NCI-H146 treated with DMSO at 0.1 percent for 48 hours (cell line): ENCODE measurements at regions not wholly inside any gene's neighbourhood (a gene's known extent, or its start where the extent isn't known, plus 50 kb on each side); places are given as distances from the start of the nearest gene placed in this dataset.
"Not testable (repeated sequence)": the region's sequence is repeated elsewhere in the genome, so short reads cannot be mapped to it uniquely, and the experiment has no call there.

Experiments
- DNase-seq: peaks from one replicate; lab custom pipeline; 2025; ENCODE audit not compliant: unreplicated experiment; lab: John Stamatoyannopoulos, UW

DNA sequence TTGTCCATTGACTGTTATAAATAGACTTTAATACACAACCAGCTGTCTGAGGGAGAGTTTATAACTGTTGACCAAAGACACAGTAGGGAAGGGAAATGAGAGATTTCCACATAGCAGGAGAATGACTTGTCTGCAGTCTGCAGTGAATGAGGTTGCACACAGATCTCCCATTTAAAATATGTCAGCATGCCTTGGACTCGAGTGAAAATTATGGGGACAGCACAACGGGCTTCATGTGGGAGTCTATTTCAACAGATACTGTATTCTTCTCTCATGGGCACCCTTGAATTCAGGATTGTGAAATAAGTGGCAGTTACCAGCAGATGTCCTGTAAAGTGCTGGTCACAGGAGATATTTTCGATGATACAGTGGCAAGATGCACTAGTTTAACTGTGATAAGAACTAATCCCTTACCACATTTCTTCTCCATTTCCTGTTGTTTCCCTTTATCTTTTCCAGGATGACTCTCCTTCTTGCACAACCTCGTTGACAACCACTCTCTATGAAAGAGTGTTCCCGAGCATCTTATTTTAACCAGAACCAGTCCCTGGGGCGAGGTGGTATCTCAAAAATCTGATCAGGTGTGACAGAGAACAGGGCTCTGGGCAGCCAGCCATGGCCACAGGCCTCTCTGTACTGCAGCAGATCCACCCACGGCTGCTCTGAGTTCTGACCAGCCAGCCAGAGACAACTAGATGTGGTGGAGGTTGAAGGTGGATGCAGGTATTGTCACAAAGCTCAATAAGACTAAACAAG is 51.5 kb upstream of the MAP3K1 start:
- no peak for DNase-seq

DNA sequence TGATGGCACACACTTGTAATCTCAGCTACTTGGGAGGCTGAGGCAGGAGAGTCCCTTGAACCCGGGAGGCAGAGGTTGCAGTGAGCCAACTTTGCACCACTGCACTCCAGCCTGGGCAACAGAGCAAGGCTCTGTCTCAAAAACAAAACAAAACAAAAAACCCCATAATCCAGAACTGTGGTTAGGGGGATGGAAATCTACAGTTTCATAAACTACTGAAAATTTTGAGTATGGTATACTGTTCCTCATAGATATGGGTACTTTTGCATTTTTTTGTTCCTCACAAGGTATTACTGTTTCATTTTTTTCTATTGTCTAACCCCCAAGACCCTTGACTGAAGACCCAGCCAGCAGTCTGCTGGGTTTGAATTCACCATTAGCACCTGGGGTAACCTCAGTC is 52.2 kb upstream of the MAP3K1 start:
- DNase-seq, result no peak

DNA sequence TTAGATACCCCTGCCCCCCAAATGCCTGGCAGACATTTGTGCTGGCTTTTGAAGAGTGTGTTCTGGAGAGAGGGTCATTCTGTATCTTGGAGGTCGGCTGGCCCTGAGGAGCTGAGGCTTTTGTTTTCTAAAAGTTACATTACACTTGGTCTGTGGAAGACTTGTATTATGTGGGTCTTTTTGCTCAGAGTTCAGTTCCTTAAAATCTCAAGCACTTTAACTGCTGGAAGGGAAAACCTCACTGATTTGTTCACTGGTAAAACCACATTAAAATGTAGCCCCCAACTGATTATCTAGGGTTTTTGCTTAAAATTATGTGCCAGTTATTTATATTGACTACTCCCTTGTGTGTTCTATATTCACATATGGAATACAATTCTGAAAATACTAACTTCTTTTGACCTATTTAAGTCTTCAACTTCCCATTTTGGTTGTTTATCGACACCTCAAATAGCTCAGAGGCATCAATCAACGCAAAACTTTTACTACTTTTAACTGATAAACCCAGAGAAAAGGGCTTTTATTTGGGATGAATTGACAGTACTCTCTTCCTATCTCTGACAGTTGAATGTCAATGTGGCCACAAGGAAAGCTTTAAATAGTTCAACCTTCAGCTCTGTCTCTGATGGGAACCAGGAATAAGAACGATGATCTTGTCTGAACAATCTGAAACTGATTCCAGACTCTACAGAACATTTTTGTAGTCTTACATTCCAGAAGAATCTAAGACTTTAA is 54.0 kb upstream of the MAP3K1 start:
- no peak for DNase-seq

DNA sequence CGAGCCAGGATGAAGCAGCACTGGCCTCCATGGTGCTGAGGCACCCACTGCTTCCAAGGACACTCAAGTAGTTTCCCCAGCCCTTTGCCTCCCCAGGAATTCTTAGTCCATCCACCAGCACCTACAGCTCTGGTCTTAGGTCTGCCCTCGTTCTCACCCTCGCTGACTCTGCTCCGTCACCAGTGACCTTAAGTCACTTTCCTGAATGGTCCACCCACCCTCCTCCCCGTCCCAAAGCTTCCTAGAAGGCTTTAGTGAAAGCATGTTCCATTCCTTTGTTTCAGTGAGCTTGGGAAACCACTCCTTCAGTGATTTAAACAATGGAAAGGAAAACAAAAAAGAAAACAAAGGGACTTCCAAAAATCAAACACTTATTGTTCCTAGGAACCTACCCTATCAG is 54.6 kb upstream of the MAP3K1 start:
- DNase-seq, result no peak

DNA sequence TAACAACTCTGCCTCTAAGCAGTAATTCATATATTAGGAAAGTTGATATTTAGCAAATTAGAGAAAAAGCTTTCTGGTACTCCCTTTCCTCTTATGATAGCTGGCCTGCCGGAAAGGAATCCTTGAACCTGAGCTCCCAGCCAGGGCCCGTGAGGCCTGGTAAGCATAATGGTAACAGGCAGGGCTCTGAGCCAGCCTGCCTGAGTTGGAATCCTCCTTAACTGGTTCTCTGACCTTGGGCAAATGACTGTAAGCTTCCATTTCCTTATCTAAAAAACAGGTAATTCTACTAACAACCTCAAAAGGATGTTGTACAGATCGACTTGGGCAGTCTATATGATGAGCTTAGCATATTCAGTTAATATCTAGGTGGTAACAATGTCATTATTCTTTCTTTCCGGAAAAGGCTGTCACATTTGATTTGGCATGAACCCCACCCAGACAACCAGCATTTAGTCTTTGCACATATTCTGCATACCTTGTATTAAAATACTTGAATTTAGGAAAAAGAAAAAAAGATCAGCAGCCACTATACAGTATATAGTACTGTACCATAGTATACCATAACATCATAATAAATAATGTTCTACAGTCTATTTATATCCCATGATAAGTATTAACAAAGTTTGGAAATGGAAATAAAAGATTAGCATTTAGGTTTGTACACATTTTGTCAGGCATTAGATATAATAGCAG is 55.7 kb upstream of the MAP3K1 start:
- DNase-seq, result no peak

DNA sequence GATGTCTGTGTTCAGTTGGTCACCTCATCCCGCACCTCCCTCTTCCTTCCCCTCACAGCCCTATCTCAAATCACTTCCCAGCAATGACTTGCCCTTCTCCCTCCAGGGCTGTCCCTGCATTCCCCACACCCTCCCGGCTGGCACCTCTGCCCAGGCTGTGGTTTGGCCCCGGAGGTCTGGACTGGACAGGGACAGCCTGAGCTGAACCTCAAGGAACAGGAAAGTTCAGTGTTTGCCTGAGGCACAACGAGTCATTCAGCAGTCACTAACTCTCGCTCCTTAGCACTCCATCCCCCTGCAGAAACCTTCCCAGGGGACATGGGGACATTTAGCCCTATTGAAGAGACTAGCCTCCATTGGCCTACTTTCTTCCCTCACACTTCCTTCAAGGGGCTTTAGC is 58.3 kb upstream of the MAP3K1 start:
- DNase-seq, result no peak

DNA sequence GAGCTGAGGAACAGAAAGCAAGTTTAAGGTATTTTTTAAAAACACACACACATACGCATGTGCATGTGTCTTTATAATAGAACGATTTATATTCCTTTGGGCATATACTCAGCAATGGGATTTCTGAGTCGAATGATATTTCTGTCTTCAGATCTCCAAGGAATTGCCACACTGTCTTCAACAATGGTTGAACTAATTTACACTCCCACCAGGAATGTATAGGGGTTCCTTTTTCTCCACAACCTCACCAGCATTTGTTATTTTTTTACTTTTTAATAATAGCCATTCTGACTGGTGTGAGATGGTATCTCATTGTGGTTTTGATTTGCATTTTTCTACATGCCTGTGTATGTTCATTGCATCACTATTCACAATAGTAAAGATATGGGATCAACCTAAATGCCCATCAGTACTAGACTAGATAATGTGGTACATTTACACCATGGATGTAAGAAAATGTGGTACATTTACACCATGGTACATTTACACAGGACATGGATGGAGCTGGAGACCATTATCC is 60.3 kb upstream of the MAP3K1 start:
- DNase-seq, result no peak

DNA sequence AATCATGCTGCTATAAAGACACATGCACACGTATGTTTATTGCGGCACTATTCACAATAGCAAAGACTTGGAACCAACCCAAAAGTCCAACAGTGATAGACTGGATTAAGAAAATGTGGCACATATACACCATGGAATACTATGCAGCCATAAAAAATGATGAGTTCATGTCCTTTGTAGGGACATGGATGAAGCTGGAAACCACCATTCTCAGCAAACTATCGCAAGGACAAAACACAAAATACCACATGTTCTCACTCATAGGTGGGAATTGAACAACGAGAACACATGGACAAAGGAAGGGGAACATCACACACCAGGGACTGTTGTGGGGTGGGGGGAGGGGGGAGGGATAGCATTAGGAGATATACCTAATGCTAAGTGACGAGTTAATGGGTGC is 61.8 kb upstream of the MAP3K1 start:
- not testable (repeated sequence) for DNase-seq

DNA sequence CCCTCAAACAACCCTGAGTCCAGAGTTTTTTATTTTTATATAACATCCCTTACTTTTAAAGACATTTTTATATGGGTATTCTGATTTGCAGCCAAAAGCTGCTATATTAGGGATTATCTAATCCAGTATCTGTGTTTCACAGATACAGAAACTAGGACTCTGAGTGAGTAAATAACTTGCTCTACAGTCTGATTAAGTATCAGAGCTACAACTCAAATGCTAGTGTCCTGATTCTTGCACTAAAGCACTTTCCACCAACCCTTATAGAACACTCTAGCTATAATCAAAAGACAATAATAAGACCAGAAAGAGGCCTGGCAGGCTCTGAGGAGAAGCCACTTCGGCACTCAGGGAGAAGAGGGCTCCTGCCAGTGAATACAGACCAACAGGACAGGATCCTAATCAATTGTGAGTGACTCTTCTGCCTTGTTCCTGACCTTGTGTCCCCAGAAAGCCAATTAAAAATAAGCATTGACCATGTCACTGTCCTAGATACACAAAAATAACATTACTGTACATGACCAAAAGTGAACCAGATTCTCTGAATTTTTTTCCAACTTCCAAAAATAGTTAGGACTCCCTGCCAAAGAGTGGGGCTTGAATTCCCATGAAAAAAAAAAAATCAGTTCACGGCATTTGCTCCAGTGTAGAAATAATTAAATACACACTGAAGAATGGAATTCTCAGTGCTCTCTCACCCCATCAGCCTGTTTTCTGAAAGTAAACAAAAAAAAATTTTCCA is 63.6 kb upstream of the MAP3K1 start:
- no peak for DNase-seq

DNA sequence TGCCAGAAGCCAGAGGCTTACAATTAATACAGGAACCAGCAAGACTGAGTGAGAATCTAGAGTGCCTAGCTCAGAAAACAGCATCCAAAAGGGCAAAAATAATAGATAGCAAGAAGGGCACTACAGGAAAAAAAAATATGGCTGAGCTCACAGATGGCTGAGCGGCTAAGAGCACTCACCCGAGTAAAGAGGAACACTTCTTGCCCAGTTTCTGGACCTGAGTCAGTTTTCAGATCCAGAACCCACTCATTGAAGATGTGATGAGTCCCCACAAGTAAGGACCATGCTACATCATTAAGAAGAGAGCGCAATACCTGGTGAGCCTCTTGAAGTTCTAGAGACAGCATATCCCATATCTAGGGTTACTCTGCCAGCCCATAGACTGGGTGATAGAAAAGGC is 65.5 kb upstream of the MAP3K1 start:
- no peak for DNase-seq

DNA sequence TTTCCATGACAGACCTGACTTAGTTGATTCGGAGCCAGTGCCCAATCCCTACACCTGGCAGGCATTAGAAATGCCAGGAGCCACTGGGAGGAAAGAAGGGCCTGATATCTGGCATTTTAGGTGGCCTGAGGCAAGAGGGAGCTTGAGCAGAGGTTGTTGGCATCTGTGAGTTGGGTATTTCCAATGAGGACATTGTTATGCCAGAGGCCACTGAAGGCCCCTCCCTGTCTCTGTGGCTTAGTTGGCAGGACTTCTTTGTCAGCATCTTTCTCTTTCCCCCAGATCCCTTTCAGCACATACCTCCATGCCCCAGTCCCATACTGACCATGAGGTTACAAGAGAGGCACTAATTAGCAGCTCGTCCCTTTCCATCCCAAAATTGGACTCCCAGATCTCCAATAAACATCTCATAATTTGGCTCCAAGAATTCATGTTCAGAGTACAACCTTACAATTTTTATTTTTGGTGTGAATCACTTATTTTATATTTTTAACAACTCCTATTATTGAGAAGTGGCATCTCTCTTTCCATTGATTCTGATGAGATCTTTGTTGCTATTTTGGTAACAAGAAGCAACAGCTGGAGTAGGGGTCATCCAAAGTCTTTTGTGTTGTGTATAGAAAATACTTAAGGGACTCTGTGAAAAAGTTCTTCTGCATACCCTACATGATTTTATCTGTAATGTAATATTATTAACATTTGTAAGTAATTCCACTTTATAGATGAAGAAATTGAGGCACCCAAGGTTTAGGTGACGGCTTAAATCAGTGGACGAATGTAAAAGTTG is 68.6 kb upstream of the MAP3K1 start:
- DNase-seq, result no peak

DNA sequence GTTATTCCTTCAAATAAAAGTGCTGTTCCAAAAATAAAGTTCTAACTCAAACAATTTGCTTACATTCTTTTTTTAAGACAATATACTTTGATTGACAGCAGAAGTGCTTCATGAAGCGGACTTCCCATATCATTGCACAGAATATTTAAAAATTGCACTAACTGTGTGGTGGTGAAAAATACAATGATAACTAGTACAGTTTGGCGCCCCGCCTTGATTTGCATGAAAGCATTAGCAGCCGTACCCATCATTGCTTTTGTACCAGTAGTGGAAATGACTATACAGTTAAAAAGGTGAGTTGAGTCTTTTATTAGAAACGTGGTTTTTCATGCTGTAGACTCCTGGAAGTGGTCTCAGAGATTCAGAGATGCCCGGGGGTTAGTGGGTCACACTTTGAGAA is 69.5 kb upstream of the MAP3K1 start:
- DNase-seq, result no peak

DNA sequence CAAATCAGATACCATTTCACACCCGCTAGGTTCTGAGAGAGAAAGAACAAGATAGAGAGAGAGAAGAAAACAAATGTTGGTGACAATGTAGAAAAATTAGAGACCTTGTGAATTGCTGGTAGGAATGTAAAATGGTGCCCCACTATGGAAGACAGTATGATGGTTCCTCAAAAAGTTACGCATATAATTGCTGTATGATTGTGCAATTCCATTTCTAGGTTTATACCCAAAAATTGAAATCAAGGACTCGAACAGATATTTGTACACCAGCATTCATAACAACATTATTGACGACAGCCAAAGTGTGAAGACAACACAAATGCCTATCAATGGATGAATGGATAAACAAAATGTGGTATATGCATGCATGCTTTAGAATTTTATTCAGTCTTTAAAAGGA is 74.5 kb upstream of the MAP3K1 start:
- no peak for DNase-seq

DNA sequence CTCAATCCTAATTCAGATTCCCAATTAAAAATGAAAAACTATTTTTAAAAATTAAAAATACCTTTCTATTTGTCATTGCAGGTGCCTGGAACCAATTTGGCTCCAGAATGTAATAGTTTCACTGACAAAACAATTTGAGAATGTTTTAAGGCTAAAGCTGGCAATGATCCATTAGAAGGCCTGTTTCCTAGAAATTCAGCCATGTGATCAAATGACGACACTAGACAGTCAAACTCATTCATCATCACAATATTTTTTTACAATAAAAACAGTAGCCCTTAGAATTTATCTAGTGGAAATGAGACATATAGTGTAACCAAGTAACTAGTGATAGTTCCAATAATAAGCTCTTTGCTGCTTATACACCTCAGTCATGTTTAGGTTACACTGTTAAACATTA is 75.4 kb upstream of the MAP3K1 start:
- DNase-seq, result no peak

DNA sequence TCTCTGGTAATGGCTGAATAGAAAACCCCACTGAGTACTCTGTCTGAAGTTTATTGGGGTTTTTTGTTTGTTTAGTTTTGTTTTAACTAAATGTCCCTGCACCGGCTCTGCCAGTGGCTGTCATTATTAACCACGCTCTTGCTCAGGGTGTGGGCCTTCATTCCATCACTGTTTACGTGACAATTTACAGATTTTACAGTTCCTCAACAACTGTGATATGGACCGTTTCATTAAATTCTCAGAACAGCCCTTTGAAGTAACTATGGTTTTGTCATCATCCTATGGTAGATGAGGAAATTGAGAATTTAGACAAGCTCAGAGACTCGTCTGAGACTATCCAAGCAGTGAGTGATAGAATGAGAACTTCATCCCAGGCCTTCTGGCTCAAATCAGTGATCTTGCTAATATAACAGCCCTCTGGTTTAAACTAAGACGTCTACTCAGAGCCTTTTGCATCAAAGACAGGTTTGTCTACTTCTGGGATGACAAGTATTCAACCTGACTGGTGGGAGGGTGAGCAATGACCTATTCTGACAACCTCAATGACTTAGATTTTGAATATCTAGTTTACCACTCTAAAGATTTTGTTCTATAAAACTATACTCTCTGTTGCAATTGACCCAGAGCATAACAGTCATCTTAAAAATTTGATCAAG is 77.3 kb upstream of the MAP3K1 start:
- no peak for DNase-seq

DNA sequence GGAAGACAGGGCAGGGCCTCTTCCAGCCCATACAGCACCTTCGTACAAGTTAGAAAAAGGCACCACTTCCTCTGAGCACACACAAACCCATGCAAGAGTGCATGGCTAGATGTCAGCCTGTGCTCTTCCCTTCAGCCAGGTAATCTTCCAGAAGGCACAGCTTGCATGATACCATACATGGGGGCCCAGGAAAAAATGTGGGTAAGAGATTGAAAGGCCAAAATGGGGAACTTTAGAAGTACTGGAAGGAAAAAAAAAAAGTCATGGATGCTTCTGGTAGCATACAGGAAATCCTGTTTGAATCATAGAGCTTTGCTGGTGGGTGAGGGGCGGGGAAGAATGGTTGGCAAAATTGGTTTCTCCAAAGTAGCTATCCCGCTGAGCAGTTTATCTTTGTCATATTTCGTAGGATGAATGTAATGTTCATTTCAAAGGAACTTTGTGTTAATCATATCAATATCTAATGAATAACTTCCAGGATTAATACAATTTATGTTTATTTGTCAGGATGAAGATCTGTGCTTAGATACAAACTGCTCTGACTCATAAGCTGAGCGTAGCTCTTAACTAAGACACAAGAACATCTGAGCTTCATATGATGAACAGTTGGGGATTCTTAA is 78.2 kb upstream of the MAP3K1 start:
- no peak for DNase-seq

DNA sequence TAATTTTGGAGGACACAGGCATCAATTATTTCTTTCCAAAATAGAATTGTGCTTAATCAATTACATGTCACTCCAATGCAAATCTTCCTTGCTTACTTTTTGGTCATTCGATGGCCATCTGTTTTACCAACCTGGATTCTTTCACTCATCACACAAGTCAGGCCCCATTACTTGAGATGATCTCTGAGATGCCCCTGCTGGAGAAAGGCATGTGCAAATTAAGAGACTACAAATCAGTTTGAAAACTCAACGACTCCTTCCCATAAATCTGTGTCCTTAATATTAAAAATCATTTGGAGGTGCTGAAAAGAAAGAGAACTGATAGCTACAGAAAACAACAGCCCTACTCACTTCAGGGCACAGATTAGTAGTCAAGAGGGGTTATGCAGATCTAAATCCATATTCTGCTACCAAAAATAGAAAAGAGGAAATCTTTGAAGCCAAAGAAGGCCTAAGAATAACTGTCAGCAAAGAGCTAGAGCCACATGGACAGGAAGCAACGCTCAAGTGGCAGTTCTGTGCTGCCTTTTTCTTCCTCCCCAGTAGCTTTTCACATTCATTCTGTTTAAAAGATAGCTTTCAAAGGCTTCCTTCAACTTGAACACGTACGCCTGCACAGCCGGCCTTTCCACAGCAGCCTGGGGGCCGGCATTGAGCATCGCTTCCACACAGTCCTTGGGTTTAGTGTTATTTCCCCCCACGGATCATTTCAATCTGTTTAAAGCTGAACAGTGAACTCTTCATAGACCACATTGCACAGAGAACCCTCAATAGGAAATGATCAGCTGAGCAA is 79.3 kb upstream of the MAP3K1 start:
- DNase-seq, result no peak

DNA sequence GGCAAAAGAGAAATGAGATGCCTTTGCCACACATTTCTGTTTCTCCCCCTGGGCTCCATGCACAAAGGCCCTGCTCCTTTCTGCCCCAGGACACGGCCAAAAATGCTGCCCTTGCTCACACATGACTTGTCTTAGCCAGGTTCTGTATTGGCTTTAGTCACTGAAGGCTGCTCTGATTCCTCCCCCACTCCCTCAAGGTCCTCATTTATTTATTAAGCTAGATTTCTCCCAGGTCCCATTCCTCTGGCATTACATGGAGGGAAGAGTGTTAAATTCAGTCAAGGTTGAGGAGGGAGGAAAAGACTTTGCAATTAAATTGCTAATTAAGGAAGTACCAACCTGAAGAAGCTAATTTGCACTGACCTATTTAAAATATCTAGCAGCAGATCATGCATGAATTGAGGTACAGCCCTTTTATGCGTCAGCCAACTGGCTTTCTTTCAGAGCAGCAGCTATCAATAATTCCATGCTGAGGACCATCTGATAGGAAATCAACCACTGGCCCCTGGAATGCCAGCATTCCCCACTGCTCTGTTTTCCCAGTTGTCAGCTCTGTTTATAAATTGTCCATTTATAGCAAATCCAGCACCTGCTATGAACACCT is 81.2 kb upstream of the MAP3K1 start:
- DNase-seq, result no peak
